GM19438 (cell line): ENCODE measurements at regions not wholly inside any gene's neighbourhood (a gene's known extent, or its start where the extent isn't known, plus 50 kb on each side); places are given as distances from the start of the nearest gene placed in this dataset.

Experiments
- ATAC-seq: cut with Tn5 transposase; IDR thresholded peaks from one replicate; pipeline ENCODE4 v1.9.1; 2021; ENCODE audit warnings: low read depth; ENCODE audit not compliant: unreplicated experiment

- ATAC-seq, result no peak
Measured at GRCh38 chr2:181332044-181332605, 125.1 kb upstream of the ITGA4 start.

- no peak for ATAC-seq
Measured at GRCh38 chr2:181334158-181334826, 122.9 kb upstream of the ITGA4 start.

GRCh38 chr2:181340891-181341290 is 116.3 kb upstream of the ITGA4 start:
- ATAC-seq, result no peak

GRCh38 chr2:181341855-181342600 is 115.2 kb upstream of the ITGA4 start:
- no peak for ATAC-seq

GRCh38 chr2:181348107-181348837 is 108.9 kb upstream of the ITGA4 start:
- peak; percentile 83 for ATAC-seq

GRCh38 chr2:181352158-181352557 is 105.0 kb upstream of the ITGA4 start:
- no peak for ATAC-seq

- ATAC-seq, result no peak
Measured at GRCh38 chr2:181354626-181355025, 102.6 kb upstream of the ITGA4 start.

GRCh38 chr2:181356526-181357130 is 100.6 kb upstream of the ITGA4 start:
- ATAC-seq, result no peak

- ATAC-seq, result peak; percentile 55
Measured at GRCh38 chr2:181357979-181358378, 99.2 kb upstream of the ITGA4 start.

GRCh38 chr2:181362561-181362960 is 94.6 kb upstream of the ITGA4 start:
- no peak for ATAC-seq

- no peak for ATAC-seq
Measured at GRCh38 chr2:181363164-181363563, 94.0 kb upstream of the ITGA4 start.

- ATAC-seq, result no peak
Measured at GRCh38 chr2:181364492-181365170, 92.6 kb upstream of the ITGA4 start.

- ATAC-seq, result no peak
Measured at GRCh38 chr2:181366675-181367175, 90.5 kb upstream of the ITGA4 start.

GRCh38 chr2:181367411-181367810 is 89.8 kb upstream of the ITGA4 start:
- no peak for ATAC-seq

GRCh38 chr2:181367906-181368435 is 89.2 kb upstream of the ITGA4 start:
- no peak for ATAC-seq

GRCh38 chr2:181370126-181370525 is 87.1 kb upstream of the ITGA4 start:
- ATAC-seq, result no peak

GRCh38 chr2:181371195-181371594 is 86.0 kb upstream of the ITGA4 start:
- ATAC-seq, result no peak

GRCh38 chr2:181371782-181372645 is 85.2 kb upstream of the ITGA4 start:
- ATAC-seq, result no peak

- no peak for ATAC-seq
Measured at GRCh38 chr2:181372646-181373040, 84.5 kb upstream of the ITGA4 start.
